ENCODE measurements at regions not wholly inside any gene's neighbourhood (a gene's known extent, or its start where the extent isn't known, plus 50 kb on each side); places are given as distances from the start of the nearest gene placed in this dataset.
"Not testable (repeated sequence)": the region's sequence is repeated elsewhere in the genome, so short reads cannot be mapped to it uniquely, and the experiment has no call there.

- not testable (repeated sequence) for DNase-seq (ENCODE audit: low read depth in 4 of 4, low spot score in 2 of 4)
Measured at GRCh38 chr1:243074224-243074623, 180.9 kb downstream of the CEP170 start.

- not testable (repeated sequence) for DNase-seq (ENCODE audit: low read depth in 4 of 4, low spot score in 2 of 4)
Measured at GRCh38 chr1:243067056-243067455, 188.0 kb downstream of the CEP170 start.

- not testable (repeated sequence) for DNase-seq (ENCODE audit: low read depth in 4 of 4, low spot score in 2 of 4)
Measured at GRCh38 chr1:243061965-243062364, 193.1 kb downstream of the CEP170 start.

- not testable (repeated sequence) for DNase-seq (ENCODE audit: low read depth in 4 of 4, low spot score in 2 of 4)
Measured at GRCh38 chr1:243055510-243055909, 199.6 kb downstream of the CEP170 start.

- not testable (repeated sequence) for DNase-seq (ENCODE audit: low read depth in 4 of 4, low spot score in 2 of 4)
Measured at GRCh38 chr1:243055091-243055490, 200.0 kb downstream of the CEP170 start.

- not testable (repeated sequence) for DNase-seq (ENCODE audit: low read depth in 4 of 4, low spot score in 2 of 4)
Measured at GRCh38 chr1:243054681-243055080, 200.4 kb downstream of the CEP170 start.

- DNase-seq (ENCODE audit: low read depth in 4 of 4, low spot score in 2 of 4), result not testable (repeated sequence)
Measured at GRCh38 chr1:243053048-243053447, 202.0 kb downstream of the CEP170 start.

GRCh38 chr1:243050613-243051012 is 204.5 kb downstream of the CEP170 start:
- not testable (repeated sequence) for DNase-seq (ENCODE audit: low read depth in 4 of 4, low spot score in 2 of 4)

- DNase-seq (ENCODE audit: low read depth in 4 of 4, low spot score in 2 of 4), result not testable (repeated sequence)
Measured at GRCh38 chr1:243049716-243050115, 205.4 kb downstream of the CEP170 start.

- DNase-seq (ENCODE audit: low read depth in 4 of 4, low spot score in 2 of 4), result not testable (repeated sequence)
Measured at GRCh38 chr1:243021365-243021764, 233.7 kb downstream of the CEP170 start.

- DNase-seq (ENCODE audit: low read depth in 4 of 4, low spot score in 2 of 4), result not testable (repeated sequence)
Measured at GRCh38 chr1:243019030-243019635, 235.9 kb downstream of the CEP170 start.

- DNase-seq (ENCODE audit: low read depth in 4 of 4, low spot score in 2 of 4), result not testable (repeated sequence)
Measured at GRCh38 chr1:243010719-243011118, 244.4 kb downstream of the CEP170 start.

GRCh38 chr1:243001003-243001402 is 254.1 kb downstream of the CEP170 start:
- not testable (repeated sequence) for DNase-seq (ENCODE audit: low read depth in 4 of 4, low spot score in 2 of 4)

GRCh38 chr1:242992776-242993175 is 262.3 kb downstream of the CEP170 start:
- not testable (repeated sequence) for DNase-seq (ENCODE audit: low read depth in 4 of 4, low spot score in 2 of 4)

GRCh38 chr1:242985096-242985495 is 270.0 kb downstream of the CEP170 start:
- not testable (repeated sequence) for DNase-seq (ENCODE audit: low read depth in 4 of 4, low spot score in 2 of 4)

- not testable (repeated sequence) for DNase-seq (ENCODE audit: low read depth in 4 of 4, low spot score in 2 of 4)
Measured at GRCh38 chr1:242973341-242973740, 281.7 kb downstream of the CEP170 start.

GRCh38 chr1:242966892-242967291 is 288.2 kb downstream of the CEP170 start:
- DNase-seq (ENCODE audit: low read depth in 4 of 4, low spot score in 2 of 4), result no peak

GRCh38 chr1:242959397-242959796 is 295.7 kb downstream of the CEP170 start:
- not testable (repeated sequence) for DNase-seq (ENCODE audit: low read depth in 4 of 4, low spot score in 2 of 4)

- DNase-seq (ENCODE audit: low read depth in 4 of 4, low spot score in 2 of 4), result not testable (repeated sequence)
Measured at GRCh38 chr1:242954945-242955344, 300.1 kb downstream of the CEP170 start.

- no peak for DNase-seq (ENCODE audit: low read depth in 4 of 4, low spot score in 2 of 4)
Measured at GRCh38 chr1:242946206-242946605, 308.9 kb downstream of the CEP170 start.

GRCh38 chr1:242936725-242937124 is 318.4 kb downstream of the CEP170 start:
- DNase-seq (ENCODE audit: low read depth in 4 of 4, low spot score in 2 of 4), result not testable (repeated sequence)

GRCh38 chr1:242924717-242925116 is 330.4 kb downstream of the CEP170 start:
- DNase-seq (ENCODE audit: low read depth in 4 of 4, low spot score in 2 of 4), result not testable (repeated sequence)

- DNase-seq (ENCODE audit: low read depth in 4 of 4, low spot score in 2 of 4), result not testable (repeated sequence)
Measured at GRCh38 chr1:242923603-242924002, 331.5 kb downstream of the CEP170 start.
